ENCODE measurements at regions not wholly inside any gene's neighbourhood (a gene's known extent, or its start where the extent isn't known, plus 50 kb on each side); places are given as distances from the start of the nearest gene placed in this dataset.

- H3K27me3 ChIP-seq (ENCODE audit: control insufficient read depth, insufficient read depth, low read length): no peaks in the 10 kb centered on the region
- 96% methylated on average over 3 of the region's 3 CpGs for WGBS (ENCODE audit: insufficient coverage)
- no peaks in the 10 kb centered on the region for H3K9me3 ChIP-seq (ENCODE audit: control insufficient read depth, insufficient read depth, low read length)
- DNase-seq: no peak
- Mint-ChIP-seq H3K4me3 (no peak overlapping the region), H3K27me3 (ENCODE audit: low read depth in 2 of 2) (no peaks in the 10 kb centered on the region), H3K36me3 (no peaks in the 10 kb centered on the region), H3K27ac (no peak overlapping the region), H3K4me1 (no peaks in the 10 kb centered on the region), H3K9me3 (peaks cover 2 to 4% of the 10 kb centered on the region in 2 donors)
- no peaks in the 10 kb centered on the region for H3K4me1 ChIP-seq (ENCODE audit: control insufficient read depth, insufficient read depth, low read length)
- no peak for ATAC-seq
- no peak overlapping the region for H3K4me3 ChIP-seq (ENCODE audit: low read length)
- no peak for TF ChIP-seq CTCF (IDR thresholded peaks at IDR 0.05)
- intact Hi-C loops (cut with micrococcal nuclease): no loop called here
- H3K27ac ChIP-seq (ENCODE audit: low read length): no peak overlapping the region
- no peaks in the 10 kb centered on the region for H3K36me3 ChIP-seq (ENCODE audit: control insufficient read depth, insufficient read depth, low read length)
These were observed 654.7 kb upstream of the ARGLU1 start for GRCh38 chr13:107222597-107222996.

GRCh38 chr13:107220245-107220644 is 652.3 kb upstream of the ARGLU1 start:
- Mint-ChIP-seq H3K4me1 (no peaks in the 10 kb centered on the region), H3K36me3 (no peaks in the 10 kb centered on the region), H3K27ac (no peak overlapping the region), H3K4me3 (no peak overlapping the region), H3K9me3 (peaks cover 2 to 9% of the 10 kb centered on the region in 2 donors), H3K27me3 (ENCODE audit: low read depth in 2 of 2) (no peaks in the 10 kb centered on the region)
- TF ChIP-seq CTCF (IDR thresholded peaks at IDR 0.05): no peak
- Histone ChIP-seq H3K4me3 (ENCODE audit: low read length) (no peak overlapping the region), H3K36me3 (ENCODE audit: control insufficient read depth, insufficient read depth, low read length) (no peaks in the 10 kb centered on the region), H3K27ac (ENCODE audit: low read length) (no peak overlapping the region), H3K4me1 (ENCODE audit: control insufficient read depth, insufficient read depth, low read length) (no peaks in the 10 kb centered on the region), H3K27me3 (ENCODE audit: control insufficient read depth, insufficient read depth, low read length) (no peaks in the 10 kb centered on the region), H3K9me3 (ENCODE audit: control insufficient read depth, insufficient read depth, low read length) (no peaks in the 10 kb centered on the region)
- DNase-seq: no peak
- ATAC-seq: no peak
- intact Hi-C loops (cut with micrococcal nuclease): no loop called here
- WGBS (ENCODE audit: insufficient coverage): 88% methylated on average over 2 of the region's 2 CpGs

- H3K36me3 ChIP-seq (ENCODE audit: control insufficient read depth, insufficient read depth, low read length): no peaks in the 10 kb centered on the region
- no peak overlapping the region for H3K4me3 ChIP-seq (ENCODE audit: low read length)
- TF ChIP-seq CTCF (IDR thresholded peaks at IDR 0.05): no peak
- Mint-ChIP-seq H3K4me1 (no peaks in the 10 kb centered on the region), H3K27ac (no peak overlapping the region), H3K9me3 (peaks cover 2 to 9% of the 10 kb centered on the region in 2 donors), H3K36me3 (no peaks in the 10 kb centered on the region), H3K4me3 (no peak overlapping the region), H3K27me3 (ENCODE audit: low read depth in 2 of 2) (no peaks in the 10 kb centered on the region)
- H3K9me3 ChIP-seq (ENCODE audit: control insufficient read depth, insufficient read depth, low read length): no peaks in the 10 kb centered on the region
- ATAC-seq (no peak), DNase-seq (no peak)
- intact Hi-C loops (cut with micrococcal nuclease): no loop called here
- H3K4me1 ChIP-seq (ENCODE audit: control insufficient read depth, insufficient read depth, low read length): no peaks in the 10 kb centered on the region
- H3K27me3 ChIP-seq (ENCODE audit: control insufficient read depth, insufficient read depth, low read length): no peaks in the 10 kb centered on the region
- H3K27ac ChIP-seq (ENCODE audit: low read length): no peak overlapping the region
- 91% methylated on average over 6 of the region's 6 CpGs for WGBS (ENCODE audit: insufficient coverage)
These were observed 649.3 kb upstream of the ARGLU1 start for GRCh38 chr13:107217251-107217650.

GRCh38 chr13:107216046-107216755 is 648.3 kb upstream of the ARGLU1 start:
- Histone ChIP-seq H3K4me1 (ENCODE audit: control insufficient read depth, insufficient read depth, low read length) (no peaks in the 10 kb centered on the region), H3K4me3 (ENCODE audit: low read length) (no peak overlapping the region), H3K36me3 (ENCODE audit: control insufficient read depth, insufficient read depth, low read length) (no peaks in the 10 kb centered on the region), H3K9me3 (ENCODE audit: control insufficient read depth, insufficient read depth, low read length) (no peaks in the 10 kb centered on the region), H3K27me3 (ENCODE audit: control insufficient read depth, insufficient read depth, low read length) (no peaks in the 10 kb centered on the region), H3K27ac (ENCODE audit: low read length) (no peak overlapping the region)
- TF ChIP-seq CTCF (IDR thresholded peaks at IDR 0.05): no peak
- no peak overlapping the region for H3K4me3 Mint-ChIP-seq
- H3K36me3 Mint-ChIP-seq: no peaks in the 10 kb centered on the region
- H3K4me1 Mint-ChIP-seq: no peaks in the 10 kb centered on the region
- peaks cover 2 to 9% of the 10 kb centered on the region in 2 donors for H3K9me3 Mint-ChIP-seq
- H3K27me3 Mint-ChIP-seq (ENCODE audit: low read depth in 2 of 2): no peaks in the 10 kb centered on the region
- no peak for ATAC-seq
- DNase-seq: no peak
- H3K27ac Mint-ChIP-seq: no peak overlapping the region
- intact Hi-C loops (cut with micrococcal nuclease): no loop called here
- 85% methylated on average over 11 of the region's 11 CpGs for WGBS (ENCODE audit: insufficient coverage)

Data from natural killer cell (primary cell).